ENCODE measurements at regions not wholly inside any gene's neighbourhood (a gene's known extent, or its start where the extent isn't known, plus 50 kb on each side); places are given as distances from the start of the nearest gene placed in this dataset.

- H3K9me3 ChIP-seq = no peaks in the 10 kb centered on the region
- intact Hi-C loops (cut with DNase I) = no loop called here
- DNase-seq = no peak
Observed at GRCh38 chr11:71302911-71303310, 50.5 kb upstream of the SHANK2 start.

GRCh38 chr11:71302534-71302909, 50.1 kb upstream of the SHANK2 start:
- Histone ChIP-seq H3K4me3 (no peak overlapping the region), H3K9me3 (no peaks in the 10 kb centered on the region), H3K27me3 (ENCODE audit: low read depth) (peaks cover 3% of the 10 kb centered on the region), H3K4me1 (no peaks in the 10 kb centered on the region), H3K36me3 (no peaks in the 10 kb centered on the region), H3K27ac (no peak overlapping the region)
- ATAC-seq = no peak
- DNase-seq = no peak
- intact Hi-C loops (cut with DNase I) = no loop called here
- no peak for TF ChIP-seq CTCF (IDR thresholded peaks at IDR 0.05)

More at GRCh38 chr11:71302911-71303310, 50.5 kb upstream of the SHANK2 start:
- Histone ChIP-seq H3K4me1 (no peaks in the 10 kb centered on the region), H3K36me3 (no peaks in the 10 kb centered on the region), H3K27me3 (ENCODE audit: low read depth) (peaks cover 3% of the 10 kb centered on the region), H3K4me3 (no peak overlapping the region), H3K27ac (no peak overlapping the region)
- no peak for ATAC-seq
- no peak for TF ChIP-seq CTCF (IDR thresholded peaks at IDR 0.05)
